ENCODE measurements at regions not wholly inside any gene's neighbourhood (a gene's known extent, or its start where the extent isn't known, plus 50 kb on each side); places are given as distances from the start of the nearest gene placed in this dataset.

DNA sequence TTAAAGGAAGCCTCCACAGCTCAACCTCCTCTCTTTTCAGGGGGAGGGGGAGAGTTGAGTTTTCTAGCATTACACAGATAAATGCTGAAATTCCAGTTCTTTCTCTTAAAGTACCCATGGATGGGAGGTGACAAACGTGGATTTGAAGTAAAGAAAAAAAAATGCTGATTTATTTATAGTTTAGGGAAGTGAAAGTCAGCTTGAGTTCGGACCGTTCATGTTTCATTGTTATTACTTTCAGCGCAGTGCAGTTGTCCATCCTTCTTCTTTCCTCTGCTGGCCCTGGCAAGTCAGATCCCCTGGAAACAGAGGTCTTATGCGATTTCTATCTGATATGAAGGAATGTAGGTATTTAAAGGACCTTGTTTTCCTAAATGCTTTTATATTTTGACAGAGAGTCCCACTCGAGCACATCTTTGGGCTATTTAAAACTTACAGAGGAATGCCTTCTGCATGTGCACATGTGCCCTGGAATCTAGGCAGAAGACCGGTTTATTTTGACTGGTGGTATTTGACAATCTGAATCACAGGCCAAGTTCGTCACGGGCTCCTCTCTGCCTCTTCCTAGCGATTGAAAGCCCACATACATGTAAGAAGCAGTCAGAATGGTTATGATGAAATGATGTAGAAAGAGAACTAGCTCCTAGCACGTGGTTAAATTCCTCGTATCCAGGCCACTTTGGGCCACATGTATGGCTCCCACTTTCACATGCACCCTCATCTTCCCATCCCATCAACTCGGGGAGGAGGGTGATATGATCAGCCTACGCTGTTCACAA, 385.2 kb upstream of the KLF4 start:
- no peak overlapping the region for H3K27ac ChIP-seq
- TF ChIP-seq POLR2A (IDR thresholded peaks at IDR 0.05) = no peak
- TF ChIP-seq, protein P1, sequence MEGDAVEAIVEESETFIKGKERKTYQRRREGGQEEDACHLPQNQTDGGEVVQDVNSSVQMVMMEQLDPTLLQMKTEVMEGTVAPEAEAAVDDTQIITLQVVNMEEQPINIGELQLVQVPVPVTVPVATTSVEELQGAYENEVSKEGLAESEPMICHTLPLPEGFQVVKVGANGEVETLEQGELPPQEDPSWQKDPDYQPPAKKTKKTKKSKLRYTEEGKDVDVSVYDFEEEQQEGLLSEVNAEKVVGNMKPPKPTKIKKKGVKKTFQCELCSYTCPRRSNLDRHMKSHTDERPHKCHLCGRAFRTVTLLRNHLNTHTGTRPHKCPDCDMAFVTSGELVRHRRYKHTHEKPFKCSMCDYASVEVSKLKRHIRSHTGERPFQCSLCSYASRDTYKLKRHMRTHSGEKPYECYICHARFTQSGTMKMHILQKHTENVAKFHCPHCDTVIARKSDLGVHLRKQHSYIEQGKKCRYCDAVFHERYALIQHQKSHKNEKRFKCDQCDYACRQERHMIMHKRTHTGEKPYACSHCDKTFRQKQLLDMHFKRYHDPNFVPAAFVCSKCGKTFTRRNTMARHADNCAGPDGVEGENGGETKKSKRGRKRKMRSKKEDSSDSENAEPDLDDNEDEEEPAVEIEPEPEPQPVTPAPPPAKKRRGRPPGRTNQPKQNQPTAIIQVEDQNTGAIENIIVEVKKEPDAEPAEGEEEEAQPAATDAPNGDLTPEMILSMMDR (IDR thresholded peaks at IDR 0.05) = no peak
- intact Hi-C loops (cut with DNase I) = no loop called here
- no peak overlapping the region for H3K4me3 ChIP-seq
- WGBS, 2 donors = 55 to 74% methylated on average over 12 to 14 of the region's 14 CpGs
- no peaks in the 10 kb centered on the region for H3K36me3 ChIP-seq
- no peaks in the 10 kb centered on the region for H3K9me3 ChIP-seq
- H3K27me3 ChIP-seq = no peaks in the 10 kb centered on the region
- H3K4me1 ChIP-seq = no peaks in the 10 kb centered on the region
- DNase-seq = no peak

DNA sequence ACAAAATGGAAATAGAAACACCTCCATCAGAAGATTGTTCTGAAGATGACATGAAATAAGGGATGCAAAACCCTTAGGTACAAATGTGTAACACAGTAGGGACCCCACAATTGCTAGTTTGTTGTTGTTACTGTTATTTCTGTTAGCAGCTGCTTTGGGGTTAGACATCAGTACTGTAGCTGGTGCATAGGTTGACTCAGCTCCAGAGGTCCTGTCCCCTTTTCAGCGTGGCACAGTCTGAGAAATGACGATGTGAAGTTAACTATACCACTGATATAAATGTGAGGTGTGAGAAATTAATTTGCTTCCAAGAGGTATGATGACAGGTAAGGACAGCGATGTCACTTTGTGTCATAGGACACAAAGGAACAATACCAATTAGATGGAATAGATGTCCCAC, 384.6 kb upstream of the KLF4 start:
- Histone ChIP-seq H3K9me3 (no peaks in the 10 kb centered on the region), H3K4me3 (no peak overlapping the region), H3K27ac (no peak overlapping the region), H3K27me3 (no peaks in the 10 kb centered on the region), H3K36me3 (no peaks in the 10 kb centered on the region), H3K4me1 (no peaks in the 10 kb centered on the region)
- intact Hi-C loops (cut with DNase I) = no loop called here
- TF ChIP-seq POLR2A (IDR thresholded peaks at IDR 0.05) = no peak
- TF ChIP-seq, protein P1 (IDR thresholded peaks at IDR 0.05) = no peak
- WGBS, 2 donors = 80 to 92% methylated on average over 2 to 3 of the region's 3 CpGs
- no peak for DNase-seq

DNA sequence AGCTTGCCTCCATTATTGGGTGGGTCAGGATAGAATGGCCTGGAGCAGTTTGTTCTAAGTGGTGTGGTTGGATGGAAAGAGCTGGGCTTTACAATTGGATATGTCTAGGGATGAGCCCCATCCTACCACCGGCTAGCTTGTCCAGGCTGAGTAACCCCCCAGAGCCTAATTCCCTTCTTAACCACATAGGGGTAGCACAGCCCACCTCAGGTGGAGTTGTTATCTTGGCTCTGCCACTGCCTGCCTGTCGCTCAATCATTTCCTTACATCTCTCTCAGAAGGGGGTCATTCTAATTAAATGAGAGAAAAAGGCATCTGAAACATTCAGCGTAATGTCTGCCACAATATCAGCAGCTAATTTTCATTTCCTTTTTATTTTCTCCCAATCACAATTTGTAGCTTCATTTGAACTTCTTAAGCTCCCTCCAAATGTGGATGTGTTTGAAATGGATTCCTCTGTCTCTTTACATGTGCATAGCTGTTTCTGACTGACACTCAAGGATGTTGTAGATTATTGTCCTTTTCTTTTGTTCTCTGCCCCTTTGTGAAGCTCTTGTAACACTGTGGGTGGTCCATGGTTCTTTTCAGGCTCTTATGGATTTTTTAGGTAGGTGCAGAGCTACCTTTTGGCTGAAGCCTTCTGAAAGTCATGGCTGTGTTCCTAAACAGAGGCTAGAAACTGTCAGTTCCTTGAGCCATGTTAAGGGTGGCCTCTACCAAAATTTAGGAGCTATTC, 383.1 kb upstream of the KLF4 start:
- Histone ChIP-seq H3K4me1 (no peaks in the 10 kb centered on the region), H3K4me3 (no peak overlapping the region), H3K36me3 (no peaks in the 10 kb centered on the region), H3K27me3 (no peaks in the 10 kb centered on the region), H3K27ac (no peak overlapping the region), H3K9me3 (no peaks in the 10 kb centered on the region)
- TF ChIP-seq POLR2A (IDR thresholded peaks at IDR 0.05) = no peak
- TF ChIP-seq, protein P1 (IDR thresholded peaks at IDR 0.05) = no peak
- 82 to 98% methylated on average over 3 of the region's 3 CpGs for WGBS, 2 donors
- DNase-seq = no peak
- intact Hi-C loops (cut with DNase I) = no loop called here

DNA sequence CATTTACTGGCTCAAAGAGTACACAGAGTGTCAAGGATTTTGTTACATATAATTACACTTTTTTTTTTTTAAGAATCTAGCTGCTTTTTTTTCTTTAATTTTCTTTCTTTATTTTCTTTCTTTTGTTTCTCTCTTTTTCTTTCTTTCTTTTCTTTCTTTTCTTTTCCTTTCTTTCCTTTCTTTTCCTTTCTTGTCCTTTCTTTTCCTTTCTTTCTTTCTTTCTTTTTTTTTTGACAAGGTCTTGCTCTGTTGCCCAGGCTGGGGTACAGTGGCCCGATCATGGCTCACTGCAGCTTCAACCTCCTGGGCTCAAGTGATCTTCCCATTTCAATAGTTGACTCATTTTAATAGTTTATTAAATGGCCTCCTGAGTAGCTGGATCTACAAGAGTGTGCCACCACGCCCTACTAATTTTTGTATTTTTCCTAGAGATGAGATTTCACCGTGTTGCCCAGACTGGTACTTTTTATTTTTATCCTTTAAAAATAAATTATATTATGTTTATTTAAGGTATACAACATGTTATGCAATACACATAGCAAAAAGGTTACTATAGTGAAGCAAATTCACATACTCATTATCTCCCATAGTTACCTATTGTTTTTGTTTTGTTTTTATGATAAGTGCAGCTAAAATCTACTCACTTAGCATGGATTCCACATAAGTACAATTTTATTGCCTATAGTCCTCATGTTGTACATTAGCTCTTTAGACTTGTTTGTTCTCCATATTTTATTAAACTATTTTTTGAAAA, 381.5 kb upstream of the KLF4 start:
- WGBS, 2 donors = 71 to 75% methylated on average over 3 of the region's 3 CpGs
- Histone ChIP-seq H3K4me3 (no peak overlapping the region), H3K4me1 (peaks cover 0 to 6% (median 0%) of the 10 kb centered on the region in 3 donors), H3K27ac (no peak overlapping the region), H3K36me3 (no peaks in the 10 kb centered on the region), H3K9me3 (no peaks in the 10 kb centered on the region), H3K27me3 (no peaks in the 10 kb centered on the region)
- TF ChIP-seq POLR2A (IDR thresholded peaks at IDR 0.05) = no peak
- TF ChIP-seq, protein P1 (IDR thresholded peaks at IDR 0.05) = no peak
- intact Hi-C loops (cut with DNase I) = no loop called here
- DNase-seq = no peak

DNA sequence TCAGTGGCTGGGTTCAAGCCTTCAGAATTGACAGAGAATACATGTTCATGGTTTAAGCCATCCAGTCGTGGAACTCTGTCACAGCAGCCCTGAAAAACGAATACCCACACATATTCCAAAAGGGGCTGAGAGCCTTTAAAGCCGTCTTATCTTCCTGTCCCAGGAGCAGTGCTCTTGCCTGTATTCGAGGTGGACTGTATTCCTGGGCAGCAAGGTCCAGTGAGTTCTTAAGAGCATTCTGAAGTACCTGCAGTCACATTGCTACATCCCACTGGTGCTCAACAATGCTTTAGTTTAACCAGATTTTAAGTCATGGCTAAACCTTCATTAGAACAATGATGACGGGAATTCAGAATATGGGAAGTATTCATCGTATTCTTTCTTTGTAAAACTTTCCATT, 380.7 kb upstream of the KLF4 start:
- Histone ChIP-seq H3K36me3 (no peaks in the 10 kb centered on the region), H3K4me1 (peaks cover 0 to 6% (median 0%) of the 10 kb centered on the region in 3 donors), H3K27me3 (no peaks in the 10 kb centered on the region), H3K27ac (no peak overlapping the region), H3K9me3 (no peaks in the 10 kb centered on the region), H3K4me3 (no peak overlapping the region)
- intact Hi-C loops (cut with DNase I) = no loop called here
- no peak for TF ChIP-seq POLR2A (IDR thresholded peaks at IDR 0.05)
- TF ChIP-seq, protein P1 (IDR thresholded peaks at IDR 0.05) = no peak
- DNase-seq = no peak
- WGBS, 2 donors = 67 to 84% methylated on average over 6 of the region's 6 CpGs
